Fibroblast of lung (primary cell): ENCODE measurements at regions not wholly inside any gene's neighbourhood (a gene's known extent, or its start where the extent isn't known, plus 50 kb on each side); places are given as distances from the start of the nearest gene placed in this dataset.

Source experiments
- DNase-seq, 2 donors: peaks; one replicate each; pipeline versions ENCODE4 v3.0.0 to v3.0.0-alpha.2; 2010; ENCODE audit warnings: low read depth in 2 of 2
- H2AFZ ChIP-seq: 2 replicates; pipeline ENCODE4 v1.5.1; 2012; ENCODE audit warnings: low read length, control low read depth, inconsistent platforms
- H3K27ac ChIP-seq: 2 replicates; pipeline ENCODE4 v1.5.1; 2011; ENCODE audit warnings: low read length, control low read depth; ENCODE audit not compliant: insufficient read depth
- H3K27me3 ChIP-seq: 2 replicates; pipeline ENCODE4 v1.5.1; 2011; ENCODE audit warnings: mild to moderate bottlenecking, low read length; ENCODE audit not compliant: control insufficient read depth, insufficient read depth
- H3K36me3 ChIP-seq: 2 replicates; pipeline ENCODE4 v1.5.1; 2011; ENCODE audit warnings: low read length; ENCODE audit not compliant: control insufficient read depth, insufficient read depth
- H3K4me1 ChIP-seq: 2 replicates; pipeline ENCODE4 v1.5.1; 2011; ENCODE audit warnings: low read length; ENCODE audit not compliant: control insufficient read depth, insufficient read depth; ENCODE audit errors: extremely low read depth
- H3K4me2 ChIP-seq: 2 replicates; pipeline ENCODE4 v1.5.1; 2011; ENCODE audit warnings: low read length, control low read depth; ENCODE audit not compliant: insufficient read depth; ENCODE audit errors: extremely low read depth
- H3K4me3 ChIP-seq, 4 experiments: fragments of 200-600 bp in 1 of 4; sonication (generic) in 1 of 4; replicated peaks in 1 of 4; 2 replicates each; pipeline ENCODE4 v1.5.1; 2011 to 2016; ENCODE audit warnings: low read length in 4 of 4, low read depth in 3 of 4, mild to moderate bottlenecking in 3 of 4, control low read depth in 2 of 4, inconsistent platforms in 1 of 4, mixed read lengths in 1 of 4; ENCODE audit not compliant: insufficient read depth in 1 of 4; ENCODE audit errors: control extremely low read depth in 1 of 4
- H3K79me2 ChIP-seq: 2 replicates; pipeline ENCODE4 v1.5.1; 2012; ENCODE audit warnings: mild to moderate bottlenecking, low read length, inconsistent platforms; ENCODE audit not compliant: control insufficient read depth, insufficient read depth
- H3K9ac ChIP-seq: 2 replicates; pipeline ENCODE4 v1.5.1; 2011; ENCODE audit warnings: mild to moderate bottlenecking, low read length, control low read depth; ENCODE audit not compliant: insufficient read depth
- H3K9me3 ChIP-seq: 2 replicates; pipeline ENCODE4 v1.5.1; 2012; ENCODE audit warnings: low read depth, low read length; ENCODE audit not compliant: control insufficient read depth, insufficient read depth
- H4K20me1 ChIP-seq: 2 replicates; pipeline ENCODE4 v1.5.1; 2011; ENCODE audit warnings: low read length; ENCODE audit not compliant: control insufficient read depth, insufficient read depth; ENCODE audit errors: extremely low read depth
- CTCF ChIP-seq, 2 donors: IDR thresholded peaks in 1 of 2; conservative IDR thresholded peaks in 1 of 2; 1 replicate in 1 of 2; 2 replicates in 1 of 2; pipeline ENCODE4 v1.5.1; 2011 to 2012; ENCODE audit warnings: low read length in 2 of 2, control low read depth in 1 of 2, inconsistent platforms in 1 of 2, low read depth in 1 of 2, mild to moderate bottlenecking in 1 of 2
- EZH2 ChIP-seq: IDR thresholded peaks from 2 replicates; pipeline ENCODE4 v1.5.1; 2012; ENCODE audit warnings: low read length, control low read depth, mild to moderate bottlenecking; ENCODE audit errors: missing control alignments

GRCh38 chr14:101194373-101195308, 291.1 kb upstream of the RTL1 start:
- H3K79me2 ChIP-seq: no peaks in the 10 kb centered on the region
- no peaks in the 10 kb centered on the region for H3K36me3 ChIP-seq
- H3K4me1 ChIP-seq: no peaks in the 10 kb centered on the region
- no peaks in the 10 kb centered on the region for H4K20me1 ChIP-seq
- H3K4me3 ChIP-seq: no peak overlapping the region
- TF ChIP-seq CTCF (conservative IDR thresholded peaks at IDR 0.05 in 1 of 2, IDR thresholded peaks at IDR 0.05 in 1 of 2; ENCODE audit: low read depth in 1 of 2, low read length in 2 of 2) (no peak), EZH2 (no peak)
- no peak overlapping the region for H3K9ac ChIP-seq
- no peak overlapping the region for H2AFZ ChIP-seq
- no peak overlapping the region for H3K4me2 ChIP-seq
- no peaks in the 10 kb centered on the region for H3K9me3 ChIP-seq
- H3K27me3 ChIP-seq: no peaks in the 10 kb centered on the region
- H3K27ac ChIP-seq: no peak overlapping the region
- no peak for DNase-seq

- H3K79me2 ChIP-seq: no peaks in the 10 kb centered on the region
- no peak overlapping the region for H3K4me3 ChIP-seq
- no peaks in the 10 kb centered on the region for H3K27me3 ChIP-seq
- H2AFZ ChIP-seq: no peak overlapping the region
- no peaks in the 10 kb centered on the region for H3K36me3 ChIP-seq
- no peaks in the 10 kb centered on the region for H3K9me3 ChIP-seq
- no peak for TF ChIP-seq CTCF (conservative IDR thresholded peaks at IDR 0.05 in 1 of 2, IDR thresholded peaks at IDR 0.05 in 1 of 2; ENCODE audit: low read depth in 1 of 2, low read length in 2 of 2)
- TF ChIP-seq EZH2: no peak
- no peak overlapping the region for H3K27ac ChIP-seq
- no peak for DNase-seq
- no peaks in the 10 kb centered on the region for H4K20me1 ChIP-seq
- H3K9ac ChIP-seq: no peak overlapping the region
- H3K4me2 ChIP-seq: no peak overlapping the region
- H3K4me1 ChIP-seq: no peaks in the 10 kb centered on the region
Measured at GRCh38 chr14:101195309-101195901, 291.9 kb upstream of the RTL1 start.

GRCh38 chr14:101196051-101196712, 292.7 kb upstream of the RTL1 start:
- H3K79me2 ChIP-seq: no peaks in the 10 kb centered on the region
- H3K4me2 ChIP-seq: no peak overlapping the region
- no peaks in the 10 kb centered on the region for H3K27me3 ChIP-seq
- no peak overlapping the region for H2AFZ ChIP-seq
- no peak overlapping the region for H3K4me3 ChIP-seq
- DNase-seq: no peak
- H3K9me3 ChIP-seq: no peaks in the 10 kb centered on the region
- H3K27ac ChIP-seq: no peak overlapping the region
- TF ChIP-seq CTCF (conservative IDR thresholded peaks at IDR 0.05 in 1 of 2, IDR thresholded peaks at IDR 0.05 in 1 of 2; ENCODE audit: low read depth in 1 of 2, low read length in 2 of 2) (no peak), EZH2 (no peak)
- no peaks in the 10 kb centered on the region for H3K36me3 ChIP-seq
- H4K20me1 ChIP-seq: no peaks in the 10 kb centered on the region
- no peaks in the 10 kb centered on the region for H3K4me1 ChIP-seq
- H3K9ac ChIP-seq: no peak overlapping the region
